Activated T-cell treated with anti-CD3 and anti-CD28 coated beads, Interleukin-2, amount 50 U/mL, for 4 hours (primary cell): ENCODE measurements at regions not wholly inside any gene's neighbourhood (a gene's known extent, or its start where the extent isn't known, plus 50 kb on each side); places are given as distances from the start of the nearest gene placed in this dataset.

Source experiments
- ATAC-seq, 2 donors: fragments of 200-7000 bp; cut with Tn5 transposase; one replicate each; pipeline ENCODE4 v1.10.0; 2021
- DNase-seq: peaks from one replicate; pipeline ENCODE4 v3.0.0-alpha.2; 2020
- H3K27me3 Mint-ChIP-seq: one replicate; pipeline ENCODE4 v1.8.0; 2021; ENCODE audit warnings: low read depth, mixed read lengths
- H3K36me3 Mint-ChIP-seq: one replicate; pipeline ENCODE4 v1.8.0; 2022; ENCODE audit warnings: mixed read lengths; ENCODE audit not compliant: insufficient read depth
- H3K4me1 Mint-ChIP-seq: one replicate; pipeline ENCODE4 v1.8.0; 2021; ENCODE audit warnings: low read depth, mixed read lengths
- H3K4me3 Mint-ChIP-seq: one replicate; pipeline ENCODE4 v1.8.0; 2021; ENCODE audit warnings: mild to moderate bottlenecking, moderate library complexity, mixed read lengths
- H3K9me3 Mint-ChIP-seq: one replicate; pipeline ENCODE4 v1.8.0; 2021; ENCODE audit warnings: mixed read lengths

- H3K9me3 Mint-ChIP-seq = no peaks in the 10 kb centered on the region
- ATAC-seq (no peak), DNase-seq (no peak)
- H3K4me1 Mint-ChIP-seq = no peaks in the 10 kb centered on the region
- no peak overlapping the region for H3K4me3 Mint-ChIP-seq
- no peaks in the 10 kb centered on the region for H3K36me3 Mint-ChIP-seq
- H3K27me3 Mint-ChIP-seq = peaks cover 11% of the 10 kb centered on the region
Observed at GRCh38 chr20:57932227-57932864, 222.5 kb upstream of the PMEPA1 start.

GRCh38 chr20:57930351-57930750, 220.5 kb upstream of the PMEPA1 start:
- no peak overlapping the region for H3K4me3 Mint-ChIP-seq
- no peak for ATAC-seq
- H3K4me1 Mint-ChIP-seq = no peaks in the 10 kb centered on the region
- no peak for DNase-seq
- H3K27me3 Mint-ChIP-seq = peaks cover 11% of the 10 kb centered on the region
- H3K9me3 Mint-ChIP-seq = peaks cover 7% of the 10 kb centered on the region
- H3K36me3 Mint-ChIP-seq = no peaks in the 10 kb centered on the region

- no peaks in the 10 kb centered on the region for H3K4me1 Mint-ChIP-seq
- no peaks in the 10 kb centered on the region for H3K36me3 Mint-ChIP-seq
- peaks cover 10% of the 10 kb centered on the region for H3K9me3 Mint-ChIP-seq
- H3K27me3 Mint-ChIP-seq = peaks cover 11% of the 10 kb centered on the region
- ATAC-seq (no peak), DNase-seq (no peak)
- H3K4me3 Mint-ChIP-seq = no peak overlapping the region
Observed at GRCh38 chr20:57928181-57928967, 218.6 kb upstream of the PMEPA1 start.

GRCh38 chr20:57927376-57927775, 217.6 kb upstream of the PMEPA1 start:
- Mint-ChIP-seq H3K27me3 (peaks cover 11% of the 10 kb centered on the region), H3K4me3 (no peak overlapping the region), H3K9me3 (peaks cover 10% of the 10 kb centered on the region), H3K4me1 (no peaks in the 10 kb centered on the region), H3K36me3 (no peaks in the 10 kb centered on the region)
- ATAC-seq (no peak), DNase-seq (no peak)

GRCh38 chr20:57922706-57923105, 212.9 kb upstream of the PMEPA1 start:
- Mint-ChIP-seq H3K36me3 (no peaks in the 10 kb centered on the region), H3K27me3 (peaks cover 7% of the 10 kb centered on the region), H3K4me1 (no peaks in the 10 kb centered on the region), H3K4me3 (no peak overlapping the region), H3K9me3 (peaks cover 10% of the 10 kb centered on the region)
- DNase-seq = no peak
- no peak for ATAC-seq

GRCh38 chr20:57922083-57922482, 212.3 kb upstream of the PMEPA1 start:
- DNase-seq = no peak
- no peak for ATAC-seq
- peaks cover 10% of the 10 kb centered on the region for H3K9me3 Mint-ChIP-seq
- no peaks in the 10 kb centered on the region for H3K36me3 Mint-ChIP-seq
- peaks cover 7% of the 10 kb centered on the region for H3K27me3 Mint-ChIP-seq
- H3K4me1 Mint-ChIP-seq = no peaks in the 10 kb centered on the region
- no peak overlapping the region for H3K4me3 Mint-ChIP-seq

GRCh38 chr20:57921676-57922075, 211.9 kb upstream of the PMEPA1 start:
- peaks cover 10% of the 10 kb centered on the region for H3K9me3 Mint-ChIP-seq
- ATAC-seq (no peak), DNase-seq (no peak)
- H3K4me1 Mint-ChIP-seq = no peaks in the 10 kb centered on the region
- H3K4me3 Mint-ChIP-seq = no peak overlapping the region
- peaks cover 7% of the 10 kb centered on the region for H3K27me3 Mint-ChIP-seq
- H3K36me3 Mint-ChIP-seq = no peaks in the 10 kb centered on the region

- Mint-ChIP-seq H3K4me3 (no peak overlapping the region), H3K4me1 (no peaks in the 10 kb centered on the region), H3K9me3 (peaks cover 9% of the 10 kb centered on the region), H3K36me3 (no peaks in the 10 kb centered on the region), H3K27me3 (peaks cover 5% of the 10 kb centered on the region)
- no peak for ATAC-seq
- no peak for DNase-seq
Observed at GRCh38 chr20:57920971-57921370, 211.2 kb upstream of the PMEPA1 start.

GRCh38 chr20:57919049-57919448, 209.2 kb upstream of the PMEPA1 start:
- ATAC-seq (no peak), DNase-seq (no peak)
- Mint-ChIP-seq H3K4me1 (no peaks in the 10 kb centered on the region), H3K27me3 (peaks cover 5% of the 10 kb centered on the region), H3K4me3 (no peak overlapping the region), H3K36me3 (no peaks in the 10 kb centered on the region), H3K9me3 (no peaks in the 10 kb centered on the region)

- Mint-ChIP-seq H3K4me1 (no peaks in the 10 kb centered on the region), H3K9me3 (no peaks in the 10 kb centered on the region), H3K4me3 (no peak overlapping the region), H3K36me3 (no peaks in the 10 kb centered on the region), H3K27me3 (peaks cover 5% of the 10 kb centered on the region)
- DNase-seq = no peak
- ATAC-seq = no peak
Observed at GRCh38 chr20:57918551-57918950, 208.7 kb upstream of the PMEPA1 start.

GRCh38 chr20:57914205-57914604, 204.4 kb upstream of the PMEPA1 start:
- no peaks in the 10 kb centered on the region for H3K9me3 Mint-ChIP-seq
- no peaks in the 10 kb centered on the region for H3K4me1 Mint-ChIP-seq
- no peak for DNase-seq
- H3K36me3 Mint-ChIP-seq = no peaks in the 10 kb centered on the region
- no peak overlapping the region for H3K4me3 Mint-ChIP-seq
- H3K27me3 Mint-ChIP-seq = peaks cover 10% of the 10 kb centered on the region
- no peak for ATAC-seq

- no peaks in the 10 kb centered on the region for H3K9me3 Mint-ChIP-seq
- no peak overlapping the region for H3K4me3 Mint-ChIP-seq
- H3K27me3 Mint-ChIP-seq = peaks cover 10% of the 10 kb centered on the region
- ATAC-seq (no peak), DNase-seq (no peak)
- H3K4me1 Mint-ChIP-seq = no peaks in the 10 kb centered on the region
- no peaks in the 10 kb centered on the region for H3K36me3 Mint-ChIP-seq
Observed at GRCh38 chr20:57913156-57913930, 203.5 kb upstream of the PMEPA1 start.

GRCh38 chr20:57912227-57912582, 202.4 kb upstream of the PMEPA1 start:
- peaks cover 13% of the 10 kb centered on the region for H3K27me3 Mint-ChIP-seq
- H3K4me1 Mint-ChIP-seq = no peaks in the 10 kb centered on the region
- no peak for ATAC-seq
- no peak for DNase-seq
- no peaks in the 10 kb centered on the region for H3K36me3 Mint-ChIP-seq
- no peak overlapping the region for H3K4me3 Mint-ChIP-seq
- H3K9me3 Mint-ChIP-seq = no peaks in the 10 kb centered on the region

GRCh38 chr20:57911512-57912226, 201.9 kb upstream of the PMEPA1 start:
- no peak for DNase-seq
- Mint-ChIP-seq H3K4me1 (no peaks in the 10 kb centered on the region), H3K36me3 (no peaks in the 10 kb centered on the region), H3K9me3 (no peaks in the 10 kb centered on the region), H3K4me3 (no peak overlapping the region), H3K27me3 (peaks cover 13% of the 10 kb centered on the region)
- ATAC-seq = no peak
